Gastroesophageal sphincter (tissue), 3 donors: ENCODE measurements at regions not wholly inside any gene's neighbourhood (a gene's known extent, or its start where the extent isn't known, plus 50 kb on each side); places are given as distances from the start of the nearest gene placed in this dataset.

Experiments used
- EP300 ChIP-seq: sonication (generic); formaldehyde crosslinking; IDR thresholded peaks from one replicate; pipeline ENCODE4 v1.6.1; 2017; ENCODE audit warnings: antibody characterized with exemption, mild to moderate bottlenecking
- TF ChIP-seq, protein P1 (sequence below), 4 experiments: fragments of 200-600 bp in 2 of 4; fragments of 450-650 bp in 2 of 4; sonication (generic) in 1 of 4; IDR thresholded peaks; one replicate each; pipeline ENCODE4 v1.5.1; 2017 to 2019; ENCODE audit warnings: antibody characterized with exemption in 4 of 4, mild to moderate bottlenecking in 2 of 4, moderate library complexity in 2 of 4

DNA sequence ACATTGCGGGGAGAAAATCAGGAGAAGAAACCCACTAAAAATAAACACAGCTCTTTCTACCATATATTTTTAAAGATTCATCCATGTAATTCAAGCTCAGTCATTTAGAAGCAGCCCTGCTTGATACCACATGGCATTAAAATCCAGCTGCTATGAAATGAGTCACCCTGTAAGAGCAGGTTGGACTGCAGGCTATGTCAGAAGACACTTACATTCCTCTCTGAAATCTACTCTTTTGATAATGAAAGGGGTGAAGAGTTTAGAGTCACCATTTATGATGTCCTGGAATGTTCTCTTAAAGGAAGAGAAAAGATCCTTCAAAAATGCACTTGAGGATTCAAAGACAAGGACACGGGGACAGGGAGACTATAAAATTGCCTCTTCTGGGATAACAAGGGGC lies 100.6 kb upstream of the APCDD1 start:
- TF ChIP-seq, protein P1, sequence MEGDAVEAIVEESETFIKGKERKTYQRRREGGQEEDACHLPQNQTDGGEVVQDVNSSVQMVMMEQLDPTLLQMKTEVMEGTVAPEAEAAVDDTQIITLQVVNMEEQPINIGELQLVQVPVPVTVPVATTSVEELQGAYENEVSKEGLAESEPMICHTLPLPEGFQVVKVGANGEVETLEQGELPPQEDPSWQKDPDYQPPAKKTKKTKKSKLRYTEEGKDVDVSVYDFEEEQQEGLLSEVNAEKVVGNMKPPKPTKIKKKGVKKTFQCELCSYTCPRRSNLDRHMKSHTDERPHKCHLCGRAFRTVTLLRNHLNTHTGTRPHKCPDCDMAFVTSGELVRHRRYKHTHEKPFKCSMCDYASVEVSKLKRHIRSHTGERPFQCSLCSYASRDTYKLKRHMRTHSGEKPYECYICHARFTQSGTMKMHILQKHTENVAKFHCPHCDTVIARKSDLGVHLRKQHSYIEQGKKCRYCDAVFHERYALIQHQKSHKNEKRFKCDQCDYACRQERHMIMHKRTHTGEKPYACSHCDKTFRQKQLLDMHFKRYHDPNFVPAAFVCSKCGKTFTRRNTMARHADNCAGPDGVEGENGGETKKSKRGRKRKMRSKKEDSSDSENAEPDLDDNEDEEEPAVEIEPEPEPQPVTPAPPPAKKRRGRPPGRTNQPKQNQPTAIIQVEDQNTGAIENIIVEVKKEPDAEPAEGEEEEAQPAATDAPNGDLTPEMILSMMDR (IDR thresholded peaks at IDR 0.05): no peak
- no peak for TF ChIP-seq EP300
